Right lobe of liver (tissue), 6 donors: ENCODE measurements at regions not wholly inside any gene's neighbourhood (a gene's known extent, or its start where the extent isn't known, plus 50 kb on each side); places are given as distances from the start of the nearest gene placed in this dataset.

ENCODE experiments used
- ATAC-seq, 4 donors: fragments of 200-7000 bp; cut with Tn5 transposase; one replicate each; pipeline ENCODE4 v1.9.1; 2020; ENCODE audit warnings: mild to moderate bottlenecking in 4 of 4, moderate library complexity in 4 of 4
- DNase-seq, 3 donors: peaks; one replicate each; pipeline ENCODE4 v3.0.0-alpha.2; 2020
- H3K27ac ChIP-seq, 3 donors: fragments of 200-600 bp; one replicate each; pipeline ENCODE4 v1.8.0; 2022
- H3K27me3 ChIP-seq, 2 donors: fragments of 200-600 bp; one replicate each; pipeline ENCODE4 v1.8.0; 2022
- H3K36me3 ChIP-seq, 4 donors: fragments of 200-600 bp; sonication (generic) in 1 of 4; one replicate each; pipeline versions ENCODE4 v1.5.1 to v1.8.0; 2017 to 2022; ENCODE audit warnings: control low read depth in 1 of 4
- H3K4me1 ChIP-seq, 4 donors: fragments of 200-600 bp; sonication (generic) in 1 of 4; one replicate each; pipeline versions ENCODE4 v1.5.1 to v1.8.0; 2017 to 2022; ENCODE audit warnings: control low read depth in 1 of 4
- H3K4me3 ChIP-seq, 3 donors: fragments of 200-600 bp; one replicate each; pipeline ENCODE4 v1.8.0; 2022
- H3K9me3 ChIP-seq, 4 donors: fragments of 200-600 bp; sonication (generic) in 1 of 4; one replicate each; pipeline versions ENCODE4 v1.5.1 to v1.8.0; 2017 to 2022; ENCODE audit warnings: control low read depth in 1 of 4
- POLR2A ChIP-seq: fragments of 450-650 bp; IDR thresholded peaks from one replicate; pipeline ENCODE4 v1.6.1; 2017; ENCODE audit warnings: antibody characterized with exemption, mild to moderate bottlenecking
- WGBS: methylation state at CpG from one replicate; pipeline ENCODE4 v1.1.6; 2018; ENCODE audit warnings: low coverage, low lambda C conversion rate; ENCODE audit not compliant: insufficient coverage; ENCODE audit errors: missing lambda C conversion rate; 5-methylcytosine and 5-hydroxymethylcytosine counted together
- intact Hi-C, 2 donors: fragments of 100-400 bp; cut with DNase I; formaldehyde crosslinking; loops; one replicate each; pipeline versions ENCODE4 v1.11.2 to v1.14.1; 2022
- TF ChIP-seq, protein P1 (sequence below), 4 donors: fragments of 200-600 bp in 3 of 4; fragments of 450-650 bp in 1 of 4; IDR thresholded peaks; one replicate each; pipeline versions ENCODE4 v1.5.1 to v1.8.0; 2016 to 2022; ENCODE audit warnings: antibody characterized with exemption in 4 of 4, mild to moderate bottlenecking in 2 of 4
- donor health status: DM: no; HTN: yes; CAD: no.
- donor health status: DM: no; HTN: no; CAD: no.
- donor health status: DM: no; HTN: no; CAD: no.
- donor health status: DM: no; HTN: yes; CAD: no.
- donor health status: DM: no; HTN: yes; CAD: no.

DNA sequence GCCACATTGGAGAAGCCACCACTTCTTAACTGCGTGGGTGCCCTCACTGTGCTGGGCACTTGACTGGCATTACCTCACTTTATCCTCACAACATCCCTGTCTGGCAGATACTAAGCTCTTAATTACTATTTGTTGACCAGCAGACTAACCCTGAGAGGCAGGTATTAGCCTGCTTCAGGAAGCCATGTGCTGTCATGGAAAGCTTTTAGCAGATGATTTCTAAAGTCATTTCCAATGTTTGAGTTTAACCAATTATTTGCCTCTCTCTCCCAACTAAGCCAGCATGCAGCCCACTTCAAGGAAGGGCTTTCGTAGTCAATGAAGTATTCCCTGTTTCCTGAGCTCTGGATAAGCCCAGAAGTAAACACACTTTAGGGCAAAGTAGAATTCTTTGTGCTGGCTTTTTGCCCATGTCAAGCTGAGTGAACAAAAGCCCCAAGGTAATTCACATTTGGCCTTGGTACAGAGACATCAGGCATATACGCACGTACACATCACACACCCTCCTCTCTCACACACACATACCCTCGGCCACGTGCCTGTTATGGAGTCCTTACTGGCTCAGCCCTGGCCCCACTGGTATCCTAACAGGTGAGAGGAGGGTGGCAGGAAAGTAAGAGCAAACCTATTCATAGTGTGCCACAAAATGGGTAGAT is 108.6 kb downstream of the C1D start:
- H3K9me3 ChIP-seq, result no peaks in the 10 kb centered on the region
- no peak for DNase-seq
- no peak overlapping the region for H3K27ac ChIP-seq
- no peak for ATAC-seq
- TF ChIP-seq, protein P1, sequence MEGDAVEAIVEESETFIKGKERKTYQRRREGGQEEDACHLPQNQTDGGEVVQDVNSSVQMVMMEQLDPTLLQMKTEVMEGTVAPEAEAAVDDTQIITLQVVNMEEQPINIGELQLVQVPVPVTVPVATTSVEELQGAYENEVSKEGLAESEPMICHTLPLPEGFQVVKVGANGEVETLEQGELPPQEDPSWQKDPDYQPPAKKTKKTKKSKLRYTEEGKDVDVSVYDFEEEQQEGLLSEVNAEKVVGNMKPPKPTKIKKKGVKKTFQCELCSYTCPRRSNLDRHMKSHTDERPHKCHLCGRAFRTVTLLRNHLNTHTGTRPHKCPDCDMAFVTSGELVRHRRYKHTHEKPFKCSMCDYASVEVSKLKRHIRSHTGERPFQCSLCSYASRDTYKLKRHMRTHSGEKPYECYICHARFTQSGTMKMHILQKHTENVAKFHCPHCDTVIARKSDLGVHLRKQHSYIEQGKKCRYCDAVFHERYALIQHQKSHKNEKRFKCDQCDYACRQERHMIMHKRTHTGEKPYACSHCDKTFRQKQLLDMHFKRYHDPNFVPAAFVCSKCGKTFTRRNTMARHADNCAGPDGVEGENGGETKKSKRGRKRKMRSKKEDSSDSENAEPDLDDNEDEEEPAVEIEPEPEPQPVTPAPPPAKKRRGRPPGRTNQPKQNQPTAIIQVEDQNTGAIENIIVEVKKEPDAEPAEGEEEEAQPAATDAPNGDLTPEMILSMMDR (IDR thresholded peaks at IDR 0.05), result no peak
- no peak for TF ChIP-seq POLR2A
- no peaks in the 10 kb centered on the region for H3K27me3 ChIP-seq
- intact Hi-C loops, result no loop called here
- no peak overlapping the region for H3K4me3 ChIP-seq
- WGBS, result 19% methylated on average over 6 of the region's 6 CpGs
- H3K4me1 ChIP-seq, result no peaks in the 10 kb centered on the region
- no peaks in the 10 kb centered on the region for H3K36me3 ChIP-seq

DNA sequence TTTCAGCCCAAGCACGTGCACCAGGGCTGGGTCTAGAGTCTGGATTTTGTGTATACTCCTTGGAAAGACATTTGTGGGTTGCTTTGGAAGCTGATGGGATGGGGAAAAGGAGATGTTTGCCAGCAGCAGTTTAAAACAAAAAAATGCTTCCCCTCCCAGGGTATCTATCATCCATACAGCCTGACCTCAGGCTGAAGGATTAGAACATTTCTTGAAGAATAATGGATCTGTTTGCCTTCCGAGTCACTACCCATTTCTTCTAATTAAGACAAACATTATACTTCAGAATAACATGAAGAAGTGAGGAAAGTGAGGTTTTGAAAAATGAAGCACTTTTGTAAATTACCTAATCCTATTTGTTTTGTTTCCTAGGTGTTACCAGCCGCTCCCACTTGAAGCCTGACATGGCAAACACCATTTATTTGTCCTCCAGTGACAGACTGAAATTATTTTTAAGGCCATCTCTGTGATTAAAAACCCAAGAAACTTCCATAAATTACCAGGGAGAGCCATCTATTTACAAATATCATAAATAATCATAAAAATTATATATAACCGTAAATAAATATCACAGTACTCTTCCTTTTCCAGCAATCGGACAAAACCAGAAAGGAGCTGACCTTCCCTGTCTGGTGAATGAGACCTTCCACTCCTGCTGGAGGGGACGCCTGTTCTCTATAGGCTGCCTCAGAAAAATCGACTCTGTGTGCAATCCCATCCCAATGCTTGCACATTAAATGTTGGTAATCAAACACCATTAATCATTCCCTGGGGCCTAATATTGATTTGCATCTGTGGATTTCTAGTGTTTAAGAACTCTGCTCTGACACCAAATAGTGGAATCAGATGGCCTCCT is 106.8 kb downstream of the C1D start:
- 66% methylated on average over 7 of the region's 7 CpGs for WGBS
- ATAC-seq (no peak), DNase-seq (no peak)
- Histone ChIP-seq H3K27ac (no peak overlapping the region), H3K4me3 (no peak overlapping the region), H3K36me3 (no peaks in the 10 kb centered on the region), H3K27me3 (no peaks in the 10 kb centered on the region), H3K9me3 (no peaks in the 10 kb centered on the region), H3K4me1 (no peaks in the 10 kb centered on the region)
- intact Hi-C loops, result no loop called here
- TF ChIP-seq POLR2A, result no peak
- TF ChIP-seq, protein P1 (IDR thresholded peaks at IDR 0.05), result no peak

DNA sequence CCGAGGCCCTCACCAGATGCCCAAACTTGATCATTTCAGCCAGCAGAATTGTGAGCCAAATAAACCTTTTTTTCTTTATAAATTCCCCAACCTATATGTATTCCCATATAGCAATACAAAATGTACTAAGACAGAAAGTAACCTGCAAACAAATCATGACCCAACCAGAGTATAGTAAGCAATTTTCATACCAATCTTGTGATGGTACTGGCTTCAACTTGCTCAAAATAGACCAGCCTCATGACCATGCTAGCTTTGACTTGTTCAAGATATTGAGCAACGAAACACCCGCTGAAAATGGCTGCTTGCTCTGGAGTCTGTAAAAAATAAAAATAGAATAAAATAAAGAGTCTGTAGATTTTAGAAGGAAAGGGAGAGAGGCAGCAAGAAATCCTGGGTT is 97.6 kb downstream of the C1D start:
- no peaks in the 10 kb centered on the region for H3K9me3 ChIP-seq
- H3K27ac ChIP-seq, result no peak overlapping the region
- 66% methylated on average over 3 of the region's 3 CpGs for WGBS
- intact Hi-C loops, result no loop called here
- no peaks in the 10 kb centered on the region for H3K4me1 ChIP-seq
- no peaks in the 10 kb centered on the region for H3K36me3 ChIP-seq
- ATAC-seq (no peak), DNase-seq (no peak)
- no peak for TF ChIP-seq POLR2A
- TF ChIP-seq, protein P1 (IDR thresholded peaks at IDR 0.05), result no peak
- no peak overlapping the region for H3K4me3 ChIP-seq
- H3K27me3 ChIP-seq, result no peaks in the 10 kb centered on the region

DNA sequence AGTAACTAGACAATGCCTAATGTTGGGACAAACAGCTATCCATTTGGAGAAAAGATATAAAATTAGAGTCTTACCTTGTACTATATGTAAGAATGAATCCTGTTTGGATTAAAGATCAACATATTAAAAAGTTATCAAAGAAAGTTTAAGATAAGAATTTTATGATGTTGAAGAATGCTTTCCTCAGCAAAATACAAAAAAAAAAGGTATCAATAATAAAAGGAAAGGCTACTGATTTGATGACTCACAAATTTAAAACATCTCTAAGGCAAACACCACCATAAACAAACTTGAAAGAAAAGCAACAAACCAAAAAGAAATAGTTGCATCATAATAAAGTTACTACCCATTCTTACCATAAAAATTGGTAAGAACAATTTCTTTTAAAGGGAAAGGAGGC is 92.7 kb downstream of the C1D start:
- TF ChIP-seq POLR2A, result no peak
- TF ChIP-seq, protein P1 (IDR thresholded peaks at IDR 0.05), result no peak
- Histone ChIP-seq H3K9me3 (no peaks in the 10 kb centered on the region), H3K4me3 (no peak overlapping the region), H3K36me3 (no peaks in the 10 kb centered on the region), H3K27ac (no peak overlapping the region), H3K27me3 (no peaks in the 10 kb centered on the region), H3K4me1 (no peaks in the 10 kb centered on the region)
- ATAC-seq (no peak), DNase-seq (no peak)
- intact Hi-C loops, result no loop called here
